ENCODE measurements at regions not wholly inside any gene's neighbourhood (a gene's known extent, or its start where the extent isn't known, plus 50 kb on each side); places are given as distances from the start of the nearest gene placed in this dataset.

DNA sequence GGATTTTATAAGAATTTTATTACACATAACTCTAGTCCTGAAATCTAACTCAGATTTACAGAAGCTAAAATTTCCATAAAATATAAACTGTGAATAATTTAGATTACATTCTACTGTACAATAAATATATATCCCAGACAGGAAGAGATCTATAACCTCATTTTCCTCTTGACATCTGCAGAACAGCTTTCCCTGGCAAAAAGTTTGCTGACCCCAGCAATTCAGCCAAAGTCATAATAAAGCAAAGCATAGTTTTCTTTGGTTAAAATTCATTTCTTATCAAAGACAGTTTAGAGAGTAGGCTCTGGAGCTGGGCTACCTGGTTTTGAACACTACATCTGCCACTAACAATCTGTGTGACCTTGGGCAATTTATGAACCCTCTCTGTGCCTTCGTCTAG, 372.5 kb downstream of the CAAP1 start:
- WGBS (ENCODE audit: insufficient coverage) = no CpG with 5 or more reads among the region's 1 CpG
- intact Hi-C loops (cut with micrococcal nuclease) = no loop called here

DNA sequence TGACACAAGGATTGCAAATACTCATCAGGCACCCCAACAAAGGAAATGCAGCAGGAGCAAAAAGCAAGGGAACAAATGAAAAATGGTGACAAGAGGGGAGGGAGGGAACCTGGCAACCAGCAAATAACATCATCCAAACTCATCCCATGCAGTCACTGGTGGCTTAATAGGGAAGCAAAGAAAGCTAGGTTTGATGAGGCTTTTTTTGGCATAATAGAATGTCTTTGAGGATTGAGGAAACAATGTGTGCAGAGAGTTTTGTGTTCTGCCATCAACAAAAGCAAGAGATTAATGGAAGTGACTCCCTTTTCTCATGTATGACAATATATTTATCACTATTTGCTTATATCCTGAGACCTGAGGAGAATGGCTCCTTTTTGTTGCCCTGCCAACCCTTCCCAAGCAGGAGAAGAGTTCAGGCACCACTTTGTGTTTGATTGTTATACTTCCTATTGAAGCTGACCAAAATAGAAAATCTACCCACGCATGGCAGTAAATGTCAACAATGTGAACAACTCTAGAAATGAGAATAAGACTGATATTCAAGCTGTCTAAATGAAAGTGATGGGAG, 375.7 kb downstream of the CAAP1 start:
- ATAC-seq (no peak), DNase-seq (no peak)
- Mint-ChIP-seq H3K27me3 (ENCODE audit: low read depth in 2 of 2) (no peaks in the 10 kb centered on the region), H3K9me3 (peaks cover 13 to 15% of the 10 kb centered on the region in 2 donors), H3K4me1 (no peaks in the 10 kb centered on the region), H3K27ac (no peak overlapping the region), H3K36me3 (no peaks in the 10 kb centered on the region), H3K4me3 (no peak overlapping the region)
- intact Hi-C loops (cut with micrococcal nuclease) = no loop called here
- Histone ChIP-seq H3K4me3 (ENCODE audit: low read length) (no peak overlapping the region), H3K4me1 (ENCODE audit: control insufficient read depth, insufficient read depth, low read length) (no peaks in the 10 kb centered on the region), H3K36me3 (ENCODE audit: control insufficient read depth, insufficient read depth, low read length) (no peaks in the 10 kb centered on the region), H3K27ac (ENCODE audit: low read length) (no peak overlapping the region), H3K27me3 (ENCODE audit: control insufficient read depth, insufficient read depth, low read length) (no peaks in the 10 kb centered on the region), H3K9me3 (ENCODE audit: control insufficient read depth, insufficient read depth, low read length) (no peaks in the 10 kb centered on the region)
- TF ChIP-seq, protein P1, sequence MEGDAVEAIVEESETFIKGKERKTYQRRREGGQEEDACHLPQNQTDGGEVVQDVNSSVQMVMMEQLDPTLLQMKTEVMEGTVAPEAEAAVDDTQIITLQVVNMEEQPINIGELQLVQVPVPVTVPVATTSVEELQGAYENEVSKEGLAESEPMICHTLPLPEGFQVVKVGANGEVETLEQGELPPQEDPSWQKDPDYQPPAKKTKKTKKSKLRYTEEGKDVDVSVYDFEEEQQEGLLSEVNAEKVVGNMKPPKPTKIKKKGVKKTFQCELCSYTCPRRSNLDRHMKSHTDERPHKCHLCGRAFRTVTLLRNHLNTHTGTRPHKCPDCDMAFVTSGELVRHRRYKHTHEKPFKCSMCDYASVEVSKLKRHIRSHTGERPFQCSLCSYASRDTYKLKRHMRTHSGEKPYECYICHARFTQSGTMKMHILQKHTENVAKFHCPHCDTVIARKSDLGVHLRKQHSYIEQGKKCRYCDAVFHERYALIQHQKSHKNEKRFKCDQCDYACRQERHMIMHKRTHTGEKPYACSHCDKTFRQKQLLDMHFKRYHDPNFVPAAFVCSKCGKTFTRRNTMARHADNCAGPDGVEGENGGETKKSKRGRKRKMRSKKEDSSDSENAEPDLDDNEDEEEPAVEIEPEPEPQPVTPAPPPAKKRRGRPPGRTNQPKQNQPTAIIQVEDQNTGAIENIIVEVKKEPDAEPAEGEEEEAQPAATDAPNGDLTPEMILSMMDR (IDR thresholded peaks at IDR 0.05) = no peak
- WGBS (ENCODE audit: insufficient coverage) = 56% methylated on average over 1 of the region's 1 CpG

More for the DNA sequence above, 372.5 kb downstream of the CAAP1 start:
- Mint-ChIP-seq H3K4me3 (no peak overlapping the region), H3K27me3 (ENCODE audit: low read depth in 2 of 2) (no peaks in the 10 kb centered on the region), H3K9me3 (peaks cover 8 to 15% of the 10 kb centered on the region in 2 donors), H3K4me1 (no peaks in the 10 kb centered on the region), H3K27ac (no peak overlapping the region), H3K36me3 (no peaks in the 10 kb centered on the region)
- Histone ChIP-seq H3K4me3 (ENCODE audit: low read length) (no peak overlapping the region), H3K9me3 (ENCODE audit: control insufficient read depth, insufficient read depth, low read length) (no peaks in the 10 kb centered on the region), H3K4me1 (ENCODE audit: control insufficient read depth, insufficient read depth, low read length) (no peaks in the 10 kb centered on the region), H3K27ac (ENCODE audit: low read length) (no peak overlapping the region), H3K27me3 (ENCODE audit: control insufficient read depth, insufficient read depth, low read length) (no peaks in the 10 kb centered on the region), H3K36me3 (ENCODE audit: control insufficient read depth, insufficient read depth, low read length) (no peaks in the 10 kb centered on the region)
- ATAC-seq (no peak), DNase-seq (no peak)
- TF ChIP-seq, protein P1 (IDR thresholded peaks at IDR 0.05) = no peak

DNA sequence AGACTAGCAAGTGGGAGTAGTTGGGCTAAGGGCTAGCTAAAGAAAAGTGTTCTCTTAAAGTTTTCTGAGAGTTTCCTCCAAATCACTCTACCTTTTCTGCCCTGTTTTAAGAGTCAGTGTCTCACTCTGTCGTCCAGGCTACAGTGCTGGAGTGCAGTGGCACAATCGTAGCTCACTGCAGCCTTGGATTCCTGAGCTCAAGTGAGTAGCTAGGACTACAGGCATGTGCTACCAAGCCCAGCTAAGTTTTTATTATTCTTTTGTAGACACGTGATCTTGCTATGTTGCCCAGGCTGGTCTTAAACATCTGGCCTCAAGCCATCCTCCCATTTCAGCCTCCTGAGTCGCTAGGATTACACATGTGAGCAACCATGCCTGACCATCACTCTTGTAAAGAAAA, 378.9 kb downstream of the CAAP1 start:
- WGBS (ENCODE audit: insufficient coverage) = 76% methylated on average over 4 of the region's 4 CpGs
- H3K27me3 ChIP-seq (ENCODE audit: control insufficient read depth, insufficient read depth, low read length) = no peaks in the 10 kb centered on the region
- Mint-ChIP-seq H3K36me3 (no peaks in the 10 kb centered on the region), H3K27me3 (ENCODE audit: low read depth in 2 of 2) (no peaks in the 10 kb centered on the region), H3K4me3 (no peak overlapping the region), H3K4me1 (no peaks in the 10 kb centered on the region), H3K9me3 (peaks cover 13 to 14% of the 10 kb centered on the region in 2 donors), H3K27ac (no peak overlapping the region)
- DNase-seq (no peak), ATAC-seq (no peak)
- H3K4me3 ChIP-seq (ENCODE audit: low read length) = no peak overlapping the region
- H3K27ac ChIP-seq (ENCODE audit: low read length) = no peak overlapping the region
- no peaks in the 10 kb centered on the region for H3K4me1 ChIP-seq (ENCODE audit: control insufficient read depth, insufficient read depth, low read length)
- no peaks in the 10 kb centered on the region for H3K9me3 ChIP-seq (ENCODE audit: control insufficient read depth, insufficient read depth, low read length)
- H3K36me3 ChIP-seq (ENCODE audit: control insufficient read depth, insufficient read depth, low read length) = no peaks in the 10 kb centered on the region
- intact Hi-C loops (cut with micrococcal nuclease) = loop anchor here (2.0 kb wide), 1 partner anchor 19 kb away; no protein-coding TSS in a partner anchor
- TF ChIP-seq, protein P1 (IDR thresholded peaks at IDR 0.05) = no peak

DNA sequence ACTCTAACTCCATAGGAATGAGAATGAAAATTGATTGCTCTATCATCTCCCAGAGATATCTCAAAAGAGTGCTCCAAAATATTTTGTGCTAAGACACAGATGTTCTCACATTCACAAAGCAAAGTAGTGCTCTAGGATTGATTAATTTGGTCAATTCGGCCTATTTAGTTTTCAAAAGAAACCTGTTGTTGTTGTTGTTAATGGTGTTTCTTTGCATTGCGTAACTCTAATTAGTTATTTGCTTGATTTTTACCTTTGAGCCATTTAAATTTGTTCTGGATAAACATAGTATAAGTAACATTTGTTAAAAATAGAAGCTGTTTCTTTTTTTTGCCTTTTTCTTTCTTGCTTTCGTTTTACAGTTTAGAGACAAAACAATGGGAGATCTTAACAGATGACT, 382.5 kb downstream of the CAAP1 start:
- no peak overlapping the region for H3K4me3 ChIP-seq (ENCODE audit: low read length)
- TF ChIP-seq, protein P1 (IDR thresholded peaks at IDR 0.05) = no peak
- no peaks in the 10 kb centered on the region for H3K9me3 ChIP-seq (ENCODE audit: control insufficient read depth, insufficient read depth, low read length)
- ATAC-seq (no peak), DNase-seq (no peak)
- no peak overlapping the region for H3K27ac ChIP-seq (ENCODE audit: low read length)
- intact Hi-C loops (cut with micrococcal nuclease) = no loop called here
- WGBS (ENCODE audit: insufficient coverage) = 78% methylated on average over 1 of the region's 3 CpGs
- no peaks in the 10 kb centered on the region for H3K36me3 ChIP-seq (ENCODE audit: control insufficient read depth, insufficient read depth, low read length)
- Mint-ChIP-seq H3K4me3 (no peak overlapping the region), H3K4me1 (no peaks in the 10 kb centered on the region), H3K27me3 (ENCODE audit: low read depth in 2 of 2) (no peaks in the 10 kb centered on the region), H3K9me3 (peaks cover 4 to 22% of the 10 kb centered on the region in 2 donors), H3K36me3 (no peaks in the 10 kb centered on the region), H3K27ac (no peak overlapping the region)
- H3K4me1 ChIP-seq (ENCODE audit: control insufficient read depth, insufficient read depth, low read length) = no peaks in the 10 kb centered on the region
- no peaks in the 10 kb centered on the region for H3K27me3 ChIP-seq (ENCODE audit: control insufficient read depth, insufficient read depth, low read length)

Measured in natural killer cell (primary cell).